ENCODE measurements at regions not wholly inside any gene's neighbourhood (a gene's known extent, or its start where the extent isn't known, plus 50 kb on each side); places are given as distances from the start of the nearest gene placed in this dataset.

DNA sequence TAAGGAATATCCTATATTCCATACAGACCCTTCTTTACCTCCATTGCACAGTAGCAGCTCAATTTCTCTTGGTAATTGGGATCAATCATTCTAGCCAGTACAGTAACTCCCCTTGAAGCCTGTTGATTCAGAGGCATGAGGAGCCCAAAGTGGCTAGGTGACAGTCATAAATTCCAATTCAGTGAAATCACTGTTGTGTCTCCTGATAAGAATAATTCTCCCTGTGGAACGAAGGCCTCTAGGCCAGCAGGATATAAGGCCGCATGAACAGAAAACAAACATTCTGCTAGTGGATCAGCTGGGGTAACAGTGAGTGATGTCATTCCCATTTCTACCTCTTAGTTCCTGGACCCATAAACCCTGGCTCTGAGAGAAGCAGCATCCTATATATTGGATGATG is 696.3 kb downstream of the NR2F2 start:
- no peak for DNase-seq (ENCODE audit: low spot score)

DNA sequence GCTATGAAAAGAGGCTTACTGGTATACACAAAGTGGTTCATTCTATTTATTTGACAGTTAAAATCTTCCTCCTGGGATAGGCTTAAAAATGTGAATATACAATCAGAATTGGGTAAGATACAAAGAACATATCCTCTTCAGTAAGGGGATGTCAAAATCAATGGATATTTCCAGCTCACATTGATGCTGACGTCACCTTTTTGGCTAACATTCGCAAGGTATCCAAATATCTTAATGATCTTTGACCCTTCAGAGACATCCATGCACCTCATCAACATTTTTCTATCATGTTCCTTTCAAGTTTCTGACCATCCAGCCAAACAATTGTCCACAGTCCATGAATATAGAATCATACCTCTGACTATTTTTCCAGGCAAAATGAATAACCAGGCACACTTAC is 697.3 kb downstream of the NR2F2 start:
- no peak for DNase-seq (ENCODE audit: low spot score)

DNA sequence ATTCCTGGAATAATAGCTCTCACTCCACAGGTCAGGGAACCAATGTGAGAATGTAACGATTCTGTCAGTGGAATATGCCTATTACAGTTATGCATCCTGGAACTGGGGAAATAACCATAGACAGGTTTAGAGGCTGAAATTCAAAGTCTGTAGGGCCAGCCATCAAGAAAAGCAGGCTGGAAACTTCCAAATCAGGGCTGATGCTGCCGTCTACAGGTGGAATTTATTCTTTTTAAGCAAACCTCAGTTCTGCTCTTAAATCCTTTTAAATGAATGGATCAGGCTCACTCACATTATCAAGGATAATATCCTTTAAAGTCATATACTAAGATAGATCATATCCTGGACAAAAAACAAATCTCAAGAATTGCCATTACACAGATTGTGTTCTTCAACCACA is 699.8 kb downstream of the NR2F2 start:
- no peak for DNase-seq (ENCODE audit: low spot score)

DNA sequence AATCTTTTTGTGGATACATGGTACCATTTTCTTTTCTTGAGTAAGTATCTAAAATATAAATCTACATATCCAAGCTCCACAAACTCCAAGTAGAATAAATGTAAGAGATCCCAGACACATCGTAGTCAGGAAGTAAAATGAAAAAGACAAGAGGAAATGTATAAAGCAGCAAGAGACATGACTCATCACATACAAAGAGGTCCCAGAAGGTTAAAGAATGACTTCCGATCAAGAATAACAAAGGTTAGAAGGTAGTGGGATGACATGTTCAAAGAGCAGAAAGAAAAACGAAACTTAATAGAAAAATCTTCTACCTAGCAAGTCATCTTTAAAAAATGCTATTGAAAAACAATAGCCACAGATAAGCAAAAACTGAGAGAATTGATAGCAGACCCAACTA is 705.8 kb downstream of the NR2F2 start:
- DNase-seq (ENCODE audit: low spot score): no peak

DNA sequence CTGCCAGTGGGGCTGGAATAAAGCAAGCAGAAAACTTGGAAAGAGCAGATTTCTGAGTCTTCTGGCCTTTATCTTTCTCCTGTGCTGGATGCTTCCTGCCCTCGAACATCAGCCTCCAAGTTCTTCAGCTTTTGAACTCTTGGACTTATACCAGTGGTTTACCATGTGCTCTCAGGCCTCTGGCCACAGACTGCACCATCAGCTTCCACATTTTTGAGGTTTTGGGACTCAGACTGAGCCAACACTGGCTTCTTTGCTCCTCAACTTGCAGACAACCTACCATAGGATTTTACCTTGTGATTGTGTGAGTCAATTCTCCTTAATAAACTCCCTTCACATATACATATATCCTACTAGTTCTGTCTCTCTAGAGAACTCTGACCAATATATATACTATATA is 706.6 kb downstream of the NR2F2 start:
- DNase-seq (ENCODE audit: low spot score): no peak

DNA sequence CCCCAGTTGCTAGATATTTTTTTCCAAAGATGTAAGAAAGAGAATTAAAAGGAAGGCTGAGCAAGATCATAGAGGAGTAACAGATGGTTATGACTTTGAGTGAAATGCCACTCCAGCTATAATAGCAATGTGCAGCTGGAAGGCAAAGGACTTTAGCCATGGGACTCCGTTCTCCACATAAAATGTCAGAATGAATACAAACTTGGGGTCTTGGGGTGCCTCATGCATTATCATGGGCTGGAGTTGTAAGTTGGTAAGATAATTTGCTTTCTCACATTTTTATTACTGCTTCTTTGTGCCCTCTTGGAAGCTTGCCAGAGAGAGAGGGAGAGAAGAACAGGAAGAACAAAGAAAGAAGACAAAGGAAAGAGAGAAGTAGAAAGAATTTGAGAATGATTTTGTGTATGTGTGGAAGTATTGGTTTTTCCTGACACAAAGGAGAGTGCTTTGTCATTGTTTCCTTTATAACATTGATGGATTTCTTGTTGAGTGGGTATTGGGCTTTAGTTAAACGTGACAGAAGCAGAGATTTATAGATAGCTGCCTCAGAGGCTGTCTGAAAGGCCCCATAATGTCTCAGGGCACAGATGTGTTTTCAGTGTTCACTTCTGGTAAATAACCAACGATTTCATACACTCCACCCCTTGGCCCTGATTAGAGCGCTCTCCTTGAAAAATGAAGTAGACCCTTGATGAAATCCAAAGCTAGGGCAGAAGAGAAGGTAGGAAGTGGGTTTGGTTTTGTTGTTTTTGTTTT is 715.3 kb downstream of the NR2F2 start:
- no peak for DNase-seq (ENCODE audit: low spot score)

DNA sequence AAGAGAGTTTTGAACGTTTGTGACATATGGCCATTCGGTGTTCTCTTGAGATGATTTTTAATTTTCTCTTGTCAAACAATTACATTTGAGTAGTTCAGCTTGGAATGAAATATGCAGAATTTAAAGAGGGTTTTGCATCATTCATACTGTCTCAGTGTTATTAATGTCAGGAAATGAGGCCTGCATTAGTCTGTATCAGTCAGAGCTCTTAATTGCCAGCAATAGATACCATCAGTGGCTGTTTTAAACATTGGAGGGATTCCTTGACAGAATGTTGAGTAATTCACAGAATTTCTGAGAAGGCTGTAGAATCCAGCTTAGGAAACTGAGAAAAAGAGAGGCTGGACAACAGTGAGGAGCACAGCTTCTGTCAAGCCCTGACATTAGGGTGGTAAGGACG is 722.0 kb downstream of the NR2F2 start:
- no peak for DNase-seq (ENCODE audit: low spot score)

DNA sequence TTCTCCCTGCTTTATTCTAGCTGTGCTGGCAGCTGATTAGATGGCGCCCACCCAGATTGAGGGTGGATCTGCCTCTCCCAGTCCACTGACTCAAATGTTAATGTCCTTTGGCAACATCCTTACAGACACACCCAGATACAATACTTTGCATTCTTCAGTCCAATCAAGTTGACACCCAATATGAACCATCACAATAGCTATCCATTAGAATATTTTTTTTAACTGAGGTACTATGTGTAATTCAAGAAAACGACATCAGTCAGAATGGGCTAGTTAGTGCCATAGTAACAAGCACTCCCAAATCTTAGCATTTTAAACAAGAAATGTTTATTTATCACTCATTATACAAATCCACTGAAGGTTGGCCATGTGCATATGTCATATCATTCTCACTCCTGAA is 723.1 kb downstream of the NR2F2 start:
- no peak for DNase-seq (ENCODE audit: low spot score)

DNA sequence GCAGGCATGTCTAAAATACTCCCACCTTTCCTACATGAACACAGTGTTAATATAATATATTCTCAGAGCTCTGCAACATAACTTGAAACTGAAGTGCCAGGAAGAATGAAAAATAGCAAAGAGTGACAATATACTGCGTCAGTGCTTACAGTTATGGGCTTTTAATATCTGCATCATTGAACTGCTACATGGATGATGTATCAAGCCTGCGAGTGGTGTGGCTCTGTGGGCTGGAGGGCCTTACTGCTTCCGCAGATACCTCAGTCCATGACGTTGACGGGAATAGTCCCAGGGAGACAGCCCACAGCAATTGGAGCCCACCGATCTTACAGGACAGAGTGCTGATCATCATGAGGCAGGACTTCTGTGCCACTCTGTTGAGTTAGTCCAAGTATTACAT is 727.0 kb downstream of the NR2F2 start:
- no peak for DNase-seq (ENCODE audit: low spot score)

DNA sequence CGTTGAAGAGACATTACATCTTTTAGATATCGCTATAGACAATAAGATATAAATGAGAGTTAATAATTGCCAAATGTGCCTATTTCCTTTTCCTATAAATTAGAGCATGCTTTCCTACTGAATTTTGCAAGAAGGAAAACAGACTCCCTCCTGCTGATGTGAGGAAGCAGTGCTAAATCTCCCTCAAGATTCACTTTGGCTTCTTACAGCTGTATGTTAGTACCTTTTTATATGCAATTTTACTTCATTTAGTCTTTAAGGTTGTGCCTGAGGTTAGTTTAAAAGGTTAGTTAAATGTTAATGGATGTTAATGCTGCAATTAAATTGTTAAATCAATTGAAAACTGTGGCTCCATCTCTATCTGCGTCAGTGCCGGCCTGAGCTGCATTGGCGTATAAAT is 728.8 kb downstream of the NR2F2 start:
- DNase-seq (ENCODE audit: low spot score): no peak

DNA sequence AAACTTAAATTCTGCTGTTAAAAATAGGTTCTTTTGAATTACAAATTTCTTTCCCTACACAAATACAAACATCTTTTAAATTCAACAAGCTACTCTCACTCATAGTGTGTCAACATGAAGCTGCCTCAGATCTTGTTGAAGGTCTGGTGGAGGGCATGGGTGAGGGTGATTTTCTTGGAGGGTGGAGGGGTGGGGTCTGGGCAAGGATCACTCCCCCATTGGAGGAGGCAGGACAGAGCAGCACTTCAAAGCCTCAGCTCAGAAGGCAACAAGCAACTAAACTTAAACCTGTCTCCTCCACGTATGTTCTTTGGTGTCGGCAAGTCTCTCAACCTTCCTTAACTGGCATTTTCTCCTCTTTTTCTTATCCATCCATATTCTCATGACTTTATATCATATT is 730.9 kb downstream of the NR2F2 start:
- no peak for DNase-seq (ENCODE audit: low spot score)

DNA sequence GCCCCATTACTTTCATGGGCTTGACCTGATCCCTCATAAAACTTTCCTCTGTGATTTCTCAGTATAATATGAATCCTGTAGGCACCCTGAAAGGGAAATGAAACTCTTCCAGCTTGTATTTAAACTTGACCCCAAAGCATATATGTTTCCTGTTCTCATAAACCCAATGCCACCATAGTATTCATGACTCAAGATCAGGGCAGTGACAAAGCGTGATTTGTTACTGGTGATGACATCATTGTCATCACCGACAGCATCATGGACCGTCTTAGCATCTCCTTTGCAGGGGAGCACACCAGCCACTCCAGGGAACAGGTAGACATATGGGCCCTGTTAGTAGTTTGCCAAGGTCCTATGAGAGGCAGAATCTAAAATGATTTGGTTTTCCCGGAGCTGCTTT is 741.2 kb downstream of the NR2F2 start:
- no peak for DNase-seq (ENCODE audit: low spot score)

DNA sequence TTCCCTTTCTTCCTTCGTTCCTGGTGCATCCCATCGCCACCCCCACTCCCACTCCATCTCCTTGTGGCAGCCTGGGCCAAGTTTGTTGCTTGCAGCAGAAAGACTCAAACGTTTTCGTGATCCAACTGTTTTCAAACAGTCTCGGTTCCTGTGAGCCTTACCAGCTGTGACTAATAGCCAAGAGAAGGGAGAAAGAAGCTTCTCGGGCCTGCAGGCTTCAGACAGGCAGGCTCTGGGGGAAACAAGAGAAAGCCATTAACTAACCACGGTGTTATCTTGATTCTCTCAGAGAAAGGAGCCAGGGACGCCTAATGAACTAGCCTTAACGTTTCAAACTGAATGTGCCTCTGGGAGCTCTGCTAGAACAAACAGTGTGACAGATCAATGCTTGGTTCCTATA is 742.0 kb downstream of the NR2F2 start:
- no peak for DNase-seq (ENCODE audit: low spot score)

DNA sequence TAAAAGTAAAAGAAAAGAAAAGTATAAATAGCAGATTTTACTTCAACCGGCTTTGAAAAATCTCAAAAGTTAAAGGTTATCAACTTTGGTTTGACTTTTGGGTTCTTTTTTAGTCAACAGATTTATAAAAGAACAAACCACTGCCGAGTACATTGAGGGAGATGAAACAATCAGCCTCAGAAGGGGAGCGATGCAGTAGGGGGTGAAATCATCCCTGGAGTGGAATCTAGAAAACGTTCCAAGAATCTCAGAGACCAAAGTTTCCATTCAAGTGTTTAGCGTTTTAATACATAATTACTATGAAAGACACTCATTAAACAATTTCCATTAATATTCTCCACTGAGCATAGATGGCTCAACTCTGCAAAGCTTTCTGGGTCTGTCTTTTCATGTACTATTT is 745.5 kb downstream of the NR2F2 start:
- DNase-seq (ENCODE audit: low spot score): no peak

DNA sequence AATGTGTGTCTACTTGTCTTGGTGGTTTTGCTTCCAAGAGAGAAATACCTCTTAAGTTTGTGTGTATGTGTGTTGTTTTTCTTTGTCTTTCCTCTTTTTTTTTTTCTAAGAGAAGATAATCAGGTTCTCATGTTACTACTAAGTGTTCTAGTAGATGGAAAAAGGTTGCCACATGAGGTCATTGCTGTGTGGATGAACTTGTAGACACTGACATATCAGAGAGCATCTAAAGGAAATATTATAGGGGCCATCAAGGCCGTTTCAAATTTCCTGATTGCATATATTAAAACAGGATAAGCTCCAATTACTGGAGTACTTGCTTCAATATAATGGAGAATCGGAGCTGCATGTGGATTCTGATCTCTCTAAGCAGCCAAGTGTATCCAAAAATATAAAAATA is 747.5 kb downstream of the NR2F2 start:
- DNase-seq (ENCODE audit: low spot score): no peak

DNA sequence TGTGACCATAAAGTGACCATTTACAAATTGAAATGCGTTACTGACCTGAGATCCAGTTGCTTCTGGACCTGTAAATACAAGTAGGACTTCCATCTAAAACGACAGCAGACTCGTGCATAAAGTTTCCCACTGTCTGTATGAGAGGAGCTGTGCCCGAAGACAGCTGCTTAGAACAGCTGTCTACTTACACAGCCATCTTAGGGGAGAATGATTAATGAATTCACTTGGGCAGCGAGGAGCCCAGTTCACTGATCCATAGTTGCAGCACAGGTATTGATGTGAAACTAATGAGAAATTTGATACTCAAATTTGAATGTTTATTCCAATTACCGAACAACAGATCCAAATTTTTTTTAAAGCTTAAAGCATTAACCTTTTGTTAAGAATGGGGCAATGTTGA is 748.1 kb downstream of the NR2F2 start:
- no peak for DNase-seq (ENCODE audit: low spot score)

DNA sequence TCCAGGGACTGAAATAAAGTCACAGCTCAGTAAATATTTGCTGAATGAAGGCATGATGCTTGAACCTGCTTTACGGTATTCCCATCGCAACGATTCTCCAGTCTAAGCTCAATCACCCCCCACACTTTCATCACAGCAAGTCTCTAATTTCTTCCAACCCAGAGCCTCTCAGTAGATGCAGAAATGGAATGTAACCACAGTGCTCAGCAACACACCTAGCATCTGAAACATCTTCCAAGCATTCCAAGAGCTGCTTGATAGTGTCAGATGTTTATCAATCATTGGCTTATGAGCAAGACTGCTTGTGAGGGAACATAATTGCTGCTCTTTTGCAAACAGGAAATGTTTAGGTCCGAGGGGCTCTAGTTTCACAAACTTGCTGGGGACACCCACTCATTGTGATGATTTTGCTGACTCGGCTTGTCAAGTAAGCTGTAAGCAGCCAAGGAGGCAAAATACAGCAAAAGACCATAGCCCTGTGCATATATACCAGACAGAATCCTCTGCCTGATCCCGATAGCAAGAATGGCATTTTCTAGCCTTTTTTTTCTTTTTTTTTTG is 751.2 kb downstream of the NR2F2 start:
- no peak for DNase-seq (ENCODE audit: low spot score)

DNA sequence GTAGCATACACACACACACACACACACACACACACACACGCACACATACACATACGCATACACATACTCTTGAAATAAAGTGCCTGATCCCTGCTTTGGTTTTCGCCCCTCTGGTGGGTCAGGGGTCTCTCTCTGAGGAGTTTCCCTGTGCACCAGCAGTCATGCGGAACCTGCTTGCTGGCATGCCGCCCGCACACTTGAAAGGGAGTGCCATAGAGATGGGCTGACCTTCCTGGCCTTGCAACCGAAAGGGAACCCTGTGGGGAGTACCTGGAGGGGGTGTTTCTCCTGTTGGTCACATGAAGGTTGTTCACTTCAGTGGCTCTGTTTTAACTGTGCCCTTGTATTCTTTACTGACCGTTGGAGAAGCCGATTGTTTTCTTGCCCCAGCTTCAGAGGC is 752.3 kb downstream of the NR2F2 start:
- no peak for DNase-seq (ENCODE audit: low spot score)

DNA sequence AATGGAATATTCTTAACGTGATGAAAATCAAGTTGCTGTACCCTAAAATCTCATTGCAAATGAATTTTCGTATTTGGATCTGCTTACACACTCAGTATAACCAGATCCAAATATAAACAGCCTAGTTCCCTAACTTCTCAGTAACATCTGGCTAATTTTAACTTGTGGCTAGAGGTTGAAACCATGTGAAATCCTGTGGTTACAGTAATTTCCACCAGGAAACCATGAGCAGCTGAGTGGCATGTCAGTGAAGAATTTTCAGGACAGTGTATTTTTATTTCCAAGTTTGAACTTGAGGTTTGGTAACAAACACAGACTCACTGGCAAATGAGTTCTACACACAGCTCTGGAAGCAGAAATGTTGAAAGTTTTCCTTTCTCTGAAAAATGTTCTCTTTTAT is 754.1 kb downstream of the NR2F2 start:
- no peak for DNase-seq (ENCODE audit: low spot score)

DNA sequence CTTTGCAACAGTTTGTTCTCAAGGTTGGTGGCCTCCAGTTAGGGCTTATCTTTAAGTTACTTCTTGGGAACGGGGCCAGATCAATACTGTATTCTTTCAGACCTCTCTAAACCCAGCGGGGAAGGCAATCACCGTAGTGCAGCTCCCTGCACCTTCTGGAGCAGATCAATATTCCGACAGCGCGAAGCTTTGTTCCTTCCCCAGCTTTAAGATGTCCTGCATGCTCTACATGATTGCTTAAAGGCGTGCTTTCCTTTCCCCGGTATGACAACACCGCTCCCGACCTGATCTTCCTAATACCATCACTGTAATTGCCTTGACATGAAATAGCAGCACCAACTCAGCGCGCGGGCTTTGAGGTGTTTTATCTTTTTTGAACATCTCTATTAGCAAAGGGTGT is 755.2 kb downstream of the NR2F2 start:
- DNase-seq (ENCODE audit: low spot score): no peak

DNA sequence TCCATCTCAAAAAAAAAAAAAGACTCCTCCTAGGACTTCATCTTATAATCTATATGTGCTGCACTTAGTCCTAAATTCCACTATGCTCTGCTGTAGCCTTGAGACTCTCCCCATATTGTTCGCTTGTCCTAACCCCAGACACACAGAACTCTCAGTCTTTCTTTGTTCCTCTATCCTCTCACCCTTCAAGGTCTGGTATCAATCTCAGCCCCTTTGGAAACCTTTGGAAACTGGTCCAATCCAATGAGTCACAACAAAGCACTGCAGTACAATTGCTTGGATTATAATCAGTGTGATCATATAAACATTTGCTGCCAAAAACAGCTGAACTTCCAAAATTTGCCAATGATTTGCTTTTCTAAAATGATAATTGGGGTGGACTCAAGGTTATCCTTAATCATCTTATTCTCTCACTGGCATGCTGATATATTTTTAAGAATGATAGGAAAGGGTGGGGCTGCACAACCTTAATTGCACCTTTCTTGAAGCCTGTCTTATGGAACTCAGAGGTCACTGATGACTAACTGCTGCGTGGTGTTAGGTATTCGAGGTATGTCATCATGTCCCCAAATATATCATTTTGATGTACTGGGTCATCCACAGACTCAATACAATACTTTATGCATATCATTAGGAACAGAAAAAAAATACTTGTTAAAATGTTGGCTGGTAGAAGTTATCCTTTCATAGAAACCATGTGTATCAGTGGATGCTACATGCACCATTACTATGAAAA is 756.7 kb downstream of the NR2F2 start:
- DNase-seq (ENCODE audit: low spot score): peak; percentile 7

DNA sequence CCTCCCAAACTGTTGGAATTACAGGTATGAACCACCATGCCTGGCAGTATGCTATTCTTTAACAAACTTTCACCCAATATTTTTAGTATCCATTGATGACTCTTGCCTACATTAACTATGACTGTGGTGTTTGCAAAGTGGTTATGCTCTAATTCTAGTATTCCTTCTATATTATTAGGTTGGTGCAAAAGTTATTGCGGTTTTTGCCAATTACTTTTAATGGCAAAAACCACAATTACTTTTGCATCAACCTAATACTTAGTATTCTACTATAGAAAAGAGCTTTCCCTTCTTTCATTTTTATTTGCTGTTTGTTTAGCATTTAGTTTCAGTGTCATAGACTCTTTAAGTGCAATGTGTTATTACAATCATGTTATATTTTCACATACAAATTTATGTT is 760.6 kb downstream of the NR2F2 start:
- no peak for DNase-seq (ENCODE audit: low spot score)

DNA sequence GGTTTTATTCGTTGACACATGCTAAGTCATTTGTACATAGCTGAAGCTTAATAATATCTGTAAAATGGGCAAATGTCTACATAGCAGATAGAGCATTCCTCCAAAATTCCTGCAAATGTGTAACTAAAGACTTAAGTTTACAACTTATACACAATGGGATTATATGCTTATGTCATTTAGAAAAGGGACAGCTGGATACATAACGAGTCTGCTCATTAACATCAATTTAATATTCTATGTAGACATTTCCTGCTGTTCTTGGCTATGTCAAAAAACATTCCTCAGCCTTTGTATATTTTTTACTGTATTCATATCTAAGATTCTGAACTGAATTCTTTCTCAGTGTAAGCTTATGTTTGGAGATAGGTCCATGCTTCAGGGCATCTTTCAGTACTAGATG is 762.2 kb downstream of the NR2F2 start:
- no peak for DNase-seq (ENCODE audit: low spot score)
